HepG2 (cell line): ENCODE measurements at regions not wholly inside any gene's neighbourhood (a gene's known extent, or its start where the extent isn't known, plus 50 kb on each side); places are given as distances from the start of the nearest gene placed in this dataset.

ENCODE experiments used
- ATAC-seq: fragments of 200-7000 bp; cut with Tn5 transposase; 3 replicates; pipeline ENCODE4 v1.9.1; 2020; ENCODE audit warnings: mild to moderate bottlenecking, moderate library complexity
- BruUV-seq: library from RNA; stranded (reverse); fragments of 400-500 nt; replicated peaks from 2 replicates; lab custom pipeline; 2021; lab: Mats Ljungman, UMichigan
- CTCF ChIA-PET: fragments of 300-600 bp; formaldehyde crosslinking; extraction: SDS; loops from one replicate; lab custom pipeline; 2021; ENCODE audit warnings: low total read pairs, inconsistent platforms, low intra/inter-chr PET ratio; lab: Yijun Ruan, JAX
- POLR2A ChIA-PET: fragments of 350-600 bp; sonication (Branson Sonifier 250); formaldehyde crosslinking; loops from one replicate; lab custom pipeline; 2020; ENCODE audit warnings: antibody characterized with exemption, inconsistent platforms; lab: Yijun Ruan, JAX
- DNase-seq: peaks from one replicate; pipeline ENCODE4 v3.0.0-alpha.2; 2015; ENCODE audit warnings: low spot score
- FAIRE-seq: peaks from 3 replicates; lab custom pipeline; 2011; peaks lifted over from hg19 to GRCh38; lab: Jason Lieb, UNC
- H2AFZ ChIP-seq: one replicate; pipeline ENCODE4 v1.6.1; 2011; ENCODE audit warnings: low read length, inconsistent platforms
- H3K27ac ChIP-seq: fragments of 300-600 bp; 3 replicates; pipeline ENCODE4 v1.8.0; 2011; ENCODE audit warnings: mixed run types, mild to moderate bottlenecking, mixed read lengths, low read length, inconsistent platforms; ENCODE audit not compliant: insufficient read depth; ENCODE audit errors: extremely low read length
- H3K27me3 ChIP-seq, 2 experiments: fragments of 200-600 bp in 1 of 2; 2 replicates in 1 of 2; 3 replicates in 1 of 2; pipeline versions ENCODE4 v1.6.0 to v1.8.0; 2011; ENCODE audit warnings: low read length in 2 of 2, mild to moderate bottlenecking in 2 of 2, moderate library complexity in 2 of 2, inconsistent platforms in 1 of 2; ENCODE audit not compliant: insufficient read depth in 2 of 2, control insufficient read depth in 1 of 2
- H3K36me3 ChIP-seq, 2 experiments: fragments of 200-600 bp in 1 of 2; replicated peaks in 1 of 2; 2 replicates in 1 of 2; 3 replicates in 1 of 2; pipeline versions ENCODE4 v1.5.1 to v1.8.0; 2011; ENCODE audit warnings: low read length in 2 of 2, inconsistent platforms in 1 of 2; ENCODE audit not compliant: insufficient read depth in 2 of 2, control insufficient read depth in 1 of 2
- H3K4me1 ChIP-seq: 2 replicates; pipeline ENCODE4 v1.5.1; 2012; ENCODE audit warnings: low read length, inconsistent platforms; ENCODE audit not compliant: insufficient read depth
- H3K4me2 ChIP-seq: 2 replicates; pipeline ENCODE4 v1.6.0; 2011; ENCODE audit warnings: low read depth, low read length, inconsistent platforms
- H3K4me3 ChIP-seq, 3 experiments: fragments of 200-600 bp in 1 of 3; sonication (generic), shearing (Covaris generic) in 1 of 3; replicated peaks in 1 of 3; 2 replicates each; pipeline ENCODE4 v1.5.1; 2011 to 2016; ENCODE audit warnings: low read length in 3 of 3, inconsistent platforms in 2 of 3, low read depth in 2 of 3, mild to moderate bottlenecking in 2 of 3, control low read depth in 1 of 3, mixed read lengths in 1 of 3; ENCODE audit not compliant: insufficient read depth in 1 of 3
- H3K79me2 ChIP-seq: one replicate; pipeline ENCODE4 v1.6.1; 2011; ENCODE audit warnings: low read length, inconsistent platforms; ENCODE audit not compliant: insufficient read depth
- H3K9ac ChIP-seq: 2 replicates; pipeline ENCODE4 v1.6.0; 2011; ENCODE audit warnings: mild to moderate bottlenecking, low read depth, low read length, inconsistent platforms; ENCODE audit not compliant: insufficient read depth
- H3K9me3 ChIP-seq: 2 replicates; pipeline ENCODE4 v1.5.1; 2012; ENCODE audit warnings: mild to moderate bottlenecking, low read length
- H4K20me1 ChIP-seq: 2 replicates; pipeline ENCODE4 v1.6.0; 2011; ENCODE audit warnings: inconsistent platforms, mild to moderate bottlenecking, low read length, moderate library complexity; ENCODE audit not compliant: insufficient read depth
- ATM ChIP-seq: fragments of 450-650 bp; IDR thresholded peaks from 2 replicates; pipeline ENCODE4 v1.7.1; 2017; ENCODE audit warnings: mild to moderate bottlenecking, borderline replicate concordance
- MYPOP ChIP-seq: sonication (generic); formaldehyde crosslinking; IDR thresholded peaks from 2 replicates; pipeline ENCODE4 v1.8.1; 2023; ENCODE audit warnings: mild to moderate bottlenecking, moderate library complexity, missing genetic modification reagents
- SOX5 ChIP-seq: IDR thresholded peaks from 2 replicates; pipeline ENCODE4 v1.6.1; 2016; ENCODE audit warnings: borderline replicate concordance
- SSRP1 ChIP-seq: IDR thresholded peaks from 2 replicates; pipeline ENCODE4 v1.6.1; 2016; ENCODE audit warnings: control low read depth
- ZMYM2 ChIP-seq: sonication (generic); formaldehyde crosslinking; IDR thresholded peaks from 2 replicates; pipeline ENCODE4 v1.8.0; 2022; ENCODE audit warnings: mild to moderate bottlenecking, missing genetic modification reagents
- ZNF430 ChIP-seq: sonication (generic); formaldehyde crosslinking; IDR thresholded peaks from 2 replicates; pipeline ENCODE4 v1.9.0; 2021; ENCODE audit warnings: mild to moderate bottlenecking, missing genetic modification reagents
- ZNF709 ChIP-seq: sonication (generic); formaldehyde crosslinking; IDR thresholded peaks from 2 replicates; pipeline ENCODE4 v1.5.0; 2020; ENCODE audit warnings: mild to moderate bottlenecking, missing genetic modification reagents
- WGBS: methylation state at CpG from one replicate; pipeline ENCODE4 v1.1.6; 2017; ENCODE audit warnings: low lambda C conversion rate; 5-methylcytosine and 5-hydroxymethylcytosine counted together
- in situ Hi-C: cut with HindIII; loops from 2 replicates; pipeline ENCODE4 v1.10.0; 2017; ENCODE audit warnings: low pct_unique_long_range_greater_than_20kb; ENCODE audit not compliant: extremely low pct_ligation_motif_present
- intact Hi-C: fragments of 100-400 bp; cut with micrococcal nuclease; formaldehyde crosslinking; loops from one replicate; pipeline ENCODE4 v1.10.0; 2022; ENCODE audit not compliant: unreplicated experiment
- TF ChIP-seq, protein P1 (sequence below): sonication (generic); formaldehyde crosslinking; IDR thresholded peaks from 2 replicates; pipeline ENCODE4 v1.8.0; 2022; ENCODE audit warnings: missing genetic modification reagents, mild to moderate bottlenecking, borderline replicate concordance

DNA sequence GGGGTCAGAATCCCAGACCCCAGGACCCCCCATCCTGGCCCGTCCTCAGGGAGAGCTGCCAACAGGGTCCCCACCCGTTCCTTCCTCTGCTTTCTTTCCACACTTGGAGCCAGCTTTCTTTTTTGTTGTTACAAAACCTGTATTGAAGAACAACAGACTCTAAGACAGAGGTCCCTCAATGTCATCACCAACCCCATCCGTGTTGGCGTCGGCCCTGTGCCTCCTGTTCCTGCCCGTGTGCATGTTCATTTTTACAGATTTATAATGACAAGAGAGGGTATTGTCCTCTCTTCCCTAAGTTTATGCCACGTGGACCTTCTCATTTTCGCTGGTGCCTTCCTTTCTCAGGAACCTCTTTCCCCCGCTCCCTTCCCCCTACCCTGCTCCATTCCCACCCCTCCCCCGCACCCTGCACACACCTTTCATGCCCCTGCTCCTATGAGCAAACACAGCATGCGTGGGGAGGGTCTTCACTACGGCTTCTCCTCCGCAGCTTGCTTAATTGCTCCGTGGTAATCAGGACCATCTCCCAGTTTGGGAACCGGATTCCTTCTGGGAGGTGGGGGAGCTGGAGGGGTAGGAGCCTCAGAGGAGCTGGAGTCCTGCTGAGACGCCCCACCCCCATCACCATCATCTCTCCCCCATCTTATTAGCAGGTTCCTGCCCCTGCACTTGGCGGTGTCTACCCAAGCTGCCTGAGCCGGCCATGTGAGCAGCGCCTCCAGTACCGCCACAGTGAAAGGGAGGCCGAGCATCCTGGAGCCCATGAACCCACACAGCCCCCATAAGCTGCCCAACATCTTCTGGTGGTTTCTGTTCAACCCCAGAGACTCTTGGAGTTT is 88.0 kb upstream of the INSIG1 start:
- FAIRE-seq (no peak), ATAC-seq (no peak), DNase-seq (no peak)
- Histone ChIP-seq H2AFZ (no peak overlapping the region), H3K4me2 (no peak overlapping the region), H3K4me1 (no peaks in the 10 kb centered on the region), H3K79me2 (no peaks in the 10 kb centered on the region), H3K36me3 (no peaks in the 10 kb centered on the region), H3K9me3 (no peaks in the 10 kb centered on the region), H3K27ac (no peak overlapping the region), H3K4me3 (no peak overlapping the region), H3K27me3 (peaks cover 1 to 37% of the 10 kb centered on the region in 2 experiments; a peak in 4 of 5 replicates), H4K20me1 (no peaks in the 10 kb centered on the region), H3K9ac (no peak overlapping the region)
- CTCF ChIA-PET = no interaction called here
- in situ Hi-C loops = no loop called here
- TF ChIP-seq SSRP1 (CRISPR knock-in tag) = no peak
- no peak for TF ChIP-seq ZNF430 (CRISPR knock-in tag)
- TF ChIP-seq MYPOP = no peak
- no peak for TF ChIP-seq ZMYM2 (CRISPR knock-in tag)
- no peak for TF ChIP-seq ZNF709
- no peak for TF ChIP-seq SOX5 (CRISPR knock-in tag)
- TF ChIP-seq ATM = no peak
- TF ChIP-seq, protein P1, sequence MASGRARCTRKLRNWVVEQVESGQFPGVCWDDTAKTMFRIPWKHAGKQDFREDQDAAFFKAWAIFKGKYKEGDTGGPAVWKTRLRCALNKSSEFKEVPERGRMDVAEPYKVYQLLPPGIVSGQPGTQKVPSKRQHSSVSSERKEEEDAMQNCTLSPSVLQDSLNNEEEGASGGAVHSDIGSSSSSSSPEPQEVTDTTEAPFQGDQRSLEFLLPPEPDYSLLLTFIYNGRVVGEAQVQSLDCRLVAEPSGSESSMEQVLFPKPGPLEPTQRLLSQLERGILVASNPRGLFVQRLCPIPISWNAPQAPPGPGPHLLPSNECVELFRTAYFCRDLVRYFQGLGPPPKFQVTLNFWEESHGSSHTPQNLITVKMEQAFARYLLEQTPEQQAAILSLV (CRISPR knock-in tag) = no peak
- intact Hi-C loops = no loop called here
- WGBS = 12% methylated on average over 21 of the region's 21 CpGs
- no TSS peak for BruUV-seq
- POLR2A ChIA-PET = no interaction called here
